Aorta (tissue), 5 donors: ENCODE measurements at regions not wholly inside any gene's neighbourhood (a gene's known extent, or its start where the extent isn't known, plus 50 kb on each side); places are given as distances from the start of the nearest gene placed in this dataset.

ENCODE experiments used
- ATAC-seq: fragments of 200-7000 bp; cut with Tn5 transposase; one replicate; pipeline ENCODE4 v1.9.1; 2022; ENCODE audit warnings: moderate library complexity; ENCODE audit not compliant: low FRiP score
- DNase-seq, 2 donors: peaks; one replicate each; pipeline ENCODE4 v3.0.0-alpha.2; 2020
- H3K27ac ChIP-seq, 2 donors: one replicate each; pipeline ENCODE4 v1.5.1; 2013; ENCODE audit warnings: low read length in 2 of 2, mild to moderate bottlenecking in 2 of 2, moderate library complexity in 2 of 2, control low read depth in 1 of 2, inconsistent platforms in 1 of 2, low read depth in 1 of 2
- H3K27me3 ChIP-seq, 2 donors: one replicate each; pipeline ENCODE4 v1.6.1; 2013; ENCODE audit warnings: control low read depth in 1 of 2, low read length in 1 of 2, mild to moderate bottlenecking in 1 of 2, moderate library complexity in 1 of 2; ENCODE audit not compliant: insufficient read depth in 2 of 2, control insufficient read depth in 1 of 2
- H3K36me3 ChIP-seq, 2 donors: one replicate each; pipeline ENCODE4 v1.6.1; 2013; ENCODE audit warnings: control low read depth in 1 of 2, low read length in 1 of 2, mild to moderate bottlenecking in 1 of 2; ENCODE audit not compliant: insufficient read depth in 2 of 2, control insufficient read depth in 1 of 2
- H3K4me1 ChIP-seq, 2 donors: one replicate each; pipeline ENCODE4 v1.6.1; 2013; ENCODE audit warnings: low read length in 2 of 2, control low read depth in 1 of 2, mild to moderate bottlenecking in 1 of 2, moderate library complexity in 1 of 2; ENCODE audit not compliant: insufficient read depth in 2 of 2, control insufficient read depth in 1 of 2
- H3K4me3 ChIP-seq, 2 donors: one replicate each; pipeline ENCODE4 v1.5.1; 2013; ENCODE audit warnings: low read length in 2 of 2, control low read depth in 1 of 2, mild to moderate bottlenecking in 1 of 2
- H3K9me3 ChIP-seq: one replicate; pipeline ENCODE4 v1.6.1; 2013; ENCODE audit warnings: mild to moderate bottlenecking, low read length; ENCODE audit not compliant: control insufficient read depth
- WGBS, 2 donors: extraction: QIAGEN DNeasy Blood & Tissue Kit; methylation state at CpG; one replicate each; pipeline ENCODE4 v1.1.7; 2013; 5-methylcytosine and 5-hydroxymethylcytosine counted together
- intact Hi-C, 2 donors: fragments of 100-400 bp; cut with DNase I; formaldehyde crosslinking; loops; one replicate each; pipeline versions ENCODE4 v1.14.2 to v1.15.0; 2022
- donor health status: healthy with polysubstance abuse.
- donor health status: Bipolar disorder and iron deficiency.
- donor health status: DM: no; HTN: no; CAD: no.
- donor health status: DM: no; HTN: no; CAD: no.
- donor health status: DM: yes; HTN: yes; CAD: no.

DNA sequence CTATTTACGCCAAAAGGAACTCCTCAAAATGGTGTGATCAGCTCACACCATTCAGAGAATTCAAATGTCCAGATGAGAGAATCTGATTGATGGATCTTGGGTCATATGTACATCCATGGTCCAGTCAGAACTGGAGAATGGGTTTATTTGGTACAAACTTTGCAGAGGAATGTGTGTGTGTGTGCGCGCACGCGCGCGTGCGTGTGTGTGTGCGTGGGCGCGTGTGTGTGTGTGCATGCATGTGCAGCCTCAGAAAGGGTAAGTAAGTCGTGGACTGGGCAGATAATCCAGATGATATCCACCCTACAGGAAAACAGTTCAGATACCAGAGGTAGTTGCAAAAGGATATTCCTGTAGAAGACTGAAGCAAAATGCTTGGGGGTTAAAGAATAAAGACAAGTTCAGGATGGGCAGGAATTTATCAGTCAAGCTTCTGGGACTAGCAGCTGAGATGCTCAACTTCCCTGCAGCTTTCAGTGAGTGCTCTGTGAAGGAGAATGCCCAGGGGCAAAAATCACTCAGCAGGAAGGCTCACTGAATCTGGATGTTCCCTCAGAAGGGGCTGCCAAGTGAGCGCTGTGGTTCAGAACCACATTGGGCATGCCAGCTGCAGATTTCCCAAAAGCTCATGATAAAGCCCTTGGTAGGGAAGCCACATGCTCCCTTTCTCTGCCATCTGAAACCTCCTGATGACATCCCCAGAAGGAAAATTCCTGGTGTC lies 440.5 kb upstream of the SGCD start:
- no peak for DNase-seq
- H3K36me3 ChIP-seq = no peaks in the 10 kb centered on the region
- no peak for ATAC-seq
- WGBS, 2 donors = 85 to 86% methylated on average over 13 of the region's 13 CpGs
- no peak overlapping the region for H3K27ac ChIP-seq
- H3K4me1 ChIP-seq = no peaks in the 10 kb centered on the region
- H3K9me3 ChIP-seq = no peaks in the 10 kb centered on the region
- no peak overlapping the region for H3K4me3 ChIP-seq
- intact Hi-C loops = no loop called here
- H3K27me3 ChIP-seq = no peaks in the 10 kb centered on the region

GRCh38 chr5:155895484-155895883 lies 431.5 kb upstream of the SGCD start:
- no peaks in the 10 kb centered on the region for H3K4me1 ChIP-seq
- intact Hi-C loops = no loop called here
- no peak for ATAC-seq
- no peaks in the 10 kb centered on the region for H3K36me3 ChIP-seq
- H3K27ac ChIP-seq = no peak overlapping the region
- no peaks in the 10 kb centered on the region for H3K9me3 ChIP-seq
- 75 to 83% methylated on average over 2 of the region's 2 CpGs for WGBS, 2 donors
- no peak overlapping the region for H3K4me3 ChIP-seq
- DNase-seq = no peak
- H3K27me3 ChIP-seq = no peaks in the 10 kb centered on the region

DNA sequence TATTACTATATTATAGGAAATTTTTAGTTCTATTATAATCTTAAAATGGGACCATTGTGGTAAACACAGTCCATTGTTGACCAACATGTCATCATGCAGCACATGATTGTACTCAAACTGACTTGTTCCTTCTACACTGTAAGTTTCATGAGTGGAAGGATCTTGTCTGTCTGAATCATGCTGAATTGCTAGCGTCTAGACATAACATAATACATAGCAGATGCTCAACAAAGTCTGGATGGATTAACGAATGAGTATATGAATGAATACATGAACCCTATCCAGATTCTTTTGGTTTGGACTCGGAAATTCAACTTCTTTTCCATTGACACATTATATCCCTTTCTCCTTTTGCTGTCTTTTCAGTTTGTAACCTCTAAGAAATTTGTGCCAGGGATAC lies 429.2 kb upstream of the SGCD start:
- no peak overlapping the region for H3K4me3 ChIP-seq
- WGBS, 2 donors = 77 to 80% methylated on average over 3 of the region's 3 CpGs
- intact Hi-C loops = no loop called here
- no peaks in the 10 kb centered on the region for H3K4me1 ChIP-seq
- no peak for ATAC-seq
- no peaks in the 10 kb centered on the region for H3K27me3 ChIP-seq
- no peak overlapping the region for H3K27ac ChIP-seq
- no peaks in the 10 kb centered on the region for H3K36me3 ChIP-seq
- no peak for DNase-seq
- no peaks in the 10 kb centered on the region for H3K9me3 ChIP-seq

- Histone ChIP-seq H3K4me3 (no peak overlapping the region), H3K27me3 (no peaks in the 10 kb centered on the region), H3K36me3 (no peaks in the 10 kb centered on the region), H3K9me3 (no peaks in the 10 kb centered on the region), H3K4me1 (no peaks in the 10 kb centered on the region), H3K27ac (no peak overlapping the region)
- DNase-seq (no peak), ATAC-seq (no peak)
- intact Hi-C loops = no loop called here
Measured at GRCh38 chr5:155898284-155898683, 428.7 kb upstream of the SGCD start.

DNA sequence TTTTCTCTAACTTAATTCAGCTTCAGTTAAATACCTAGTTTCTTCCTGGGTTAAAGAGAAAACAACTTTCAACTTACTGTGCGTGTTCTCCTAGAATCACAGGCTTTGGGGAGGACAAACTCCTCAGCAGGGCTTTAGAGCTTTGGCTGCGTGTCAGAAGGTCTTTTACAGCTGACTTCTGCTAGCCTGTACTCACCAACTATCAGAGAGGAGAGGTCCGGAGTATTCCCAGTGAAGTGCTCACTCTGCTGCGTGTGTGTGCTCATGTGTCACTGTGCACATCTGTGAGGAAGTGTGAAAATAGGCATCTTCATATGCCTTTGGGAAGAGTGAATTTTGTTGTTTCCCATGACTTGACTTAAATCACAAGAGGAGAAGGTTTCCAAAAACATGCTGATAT lies 423.2 kb upstream of the SGCD start:
- intact Hi-C loops = no loop called here
- no peaks in the 10 kb centered on the region for H3K9me3 ChIP-seq
- 83 to 92% methylated on average over 4 of the region's 4 CpGs for WGBS, 2 donors
- H3K27me3 ChIP-seq = no peaks in the 10 kb centered on the region
- no peak overlapping the region for H3K4me3 ChIP-seq
- no peaks in the 10 kb centered on the region for H3K36me3 ChIP-seq
- H3K27ac ChIP-seq = no peak overlapping the region
- H3K4me1 ChIP-seq = no peaks in the 10 kb centered on the region
- DNase-seq (no peak), ATAC-seq (no peak)

DNA sequence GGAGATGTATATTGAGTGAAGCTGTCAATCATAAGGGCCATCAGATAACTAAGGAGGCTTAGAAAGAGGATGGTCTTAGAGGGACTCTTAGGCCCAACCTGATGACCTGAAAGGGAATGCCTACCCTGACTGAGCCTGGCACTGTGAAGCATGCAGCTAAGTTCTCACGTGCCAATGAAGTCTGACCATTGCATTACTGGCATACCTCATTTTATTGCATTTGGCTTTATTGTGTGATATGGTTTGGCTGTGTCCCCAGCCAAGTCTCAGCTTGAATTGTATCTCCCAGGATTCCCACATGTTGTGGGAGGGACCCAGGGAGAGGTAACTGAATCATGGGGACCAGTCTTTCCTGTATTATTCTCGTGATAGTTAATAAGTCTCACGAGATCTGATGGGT lies 421.6 kb upstream of the SGCD start:
- intact Hi-C loops = no loop called here
- Histone ChIP-seq H3K36me3 (no peaks in the 10 kb centered on the region), H3K4me1 (no peaks in the 10 kb centered on the region), H3K27ac (no peak overlapping the region), H3K27me3 (no peaks in the 10 kb centered on the region), H3K4me3 (no peak overlapping the region), H3K9me3 (no peaks in the 10 kb centered on the region)
- ATAC-seq = no peak
- DNase-seq = no peak
- WGBS, 2 donors = 15 to 28% methylated on average over 3 of the region's 3 CpGs

GRCh38 chr5:155906046-155906445 lies 420.9 kb upstream of the SGCD start:
- ATAC-seq = no peak
- H3K27me3 ChIP-seq = no peaks in the 10 kb centered on the region
- H3K4me1 ChIP-seq = no peaks in the 10 kb centered on the region
- H3K36me3 ChIP-seq = no peaks in the 10 kb centered on the region
- H3K27ac ChIP-seq = no peak overlapping the region
- no peak overlapping the region for H3K4me3 ChIP-seq
- no peaks in the 10 kb centered on the region for H3K9me3 ChIP-seq
- WGBS, 2 donors = 62 to 78% methylated on average over 2 of the region's 2 CpGs
- no peak for DNase-seq
- intact Hi-C loops = no loop called here

DNA sequence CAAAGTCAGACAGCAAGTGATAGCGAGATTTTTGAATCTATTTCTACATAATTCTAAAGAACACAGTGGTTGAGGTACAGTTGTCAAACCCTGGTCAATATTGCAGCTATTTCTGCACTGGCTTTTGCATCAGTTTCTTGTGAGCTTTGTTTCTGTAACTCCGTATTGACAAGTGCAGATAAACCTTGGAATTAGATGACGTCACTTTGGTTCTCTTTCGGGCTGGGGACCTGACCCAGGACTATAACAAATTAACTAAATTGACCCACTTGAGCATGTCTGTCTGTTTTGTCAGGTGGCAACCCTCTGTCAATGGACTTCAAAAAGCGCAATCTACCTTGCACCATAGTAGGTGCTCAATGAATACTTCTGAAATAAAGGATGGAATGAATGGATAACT lies 418.4 kb upstream of the SGCD start:
- H3K27me3 ChIP-seq = no peaks in the 10 kb centered on the region
- H3K27ac ChIP-seq = no peak overlapping the region
- DNase-seq (no peak), ATAC-seq (no peak)
- WGBS, 2 donors = 84 to 86% methylated on average over 5 of the region's 5 CpGs
- H3K4me1 ChIP-seq = no peaks in the 10 kb centered on the region
- no peaks in the 10 kb centered on the region for H3K9me3 ChIP-seq
- no peaks in the 10 kb centered on the region for H3K36me3 ChIP-seq
- intact Hi-C loops = no loop called here
- H3K4me3 ChIP-seq = no peak overlapping the region

GRCh38 chr5:155912291-155912690 lies 414.7 kb upstream of the SGCD start:
- H3K4me3 ChIP-seq = no peak overlapping the region
- DNase-seq (no peak), ATAC-seq (no peak)
- H3K27ac ChIP-seq = no peak overlapping the region
- WGBS, 2 donors = 79 to 85% methylated on average over 5 of the region's 5 CpGs
- intact Hi-C loops = no loop called here
- no peaks in the 10 kb centered on the region for H3K36me3 ChIP-seq
- H3K9me3 ChIP-seq = no peaks in the 10 kb centered on the region
- H3K27me3 ChIP-seq = no peaks in the 10 kb centered on the region
- no peaks in the 10 kb centered on the region for H3K4me1 ChIP-seq
